ENCODE measurements at regions not wholly inside any gene's neighbourhood (a gene's known extent, or its start where the extent isn't known, plus 50 kb on each side); places are given as distances from the start of the nearest gene placed in this dataset.

DNA sequence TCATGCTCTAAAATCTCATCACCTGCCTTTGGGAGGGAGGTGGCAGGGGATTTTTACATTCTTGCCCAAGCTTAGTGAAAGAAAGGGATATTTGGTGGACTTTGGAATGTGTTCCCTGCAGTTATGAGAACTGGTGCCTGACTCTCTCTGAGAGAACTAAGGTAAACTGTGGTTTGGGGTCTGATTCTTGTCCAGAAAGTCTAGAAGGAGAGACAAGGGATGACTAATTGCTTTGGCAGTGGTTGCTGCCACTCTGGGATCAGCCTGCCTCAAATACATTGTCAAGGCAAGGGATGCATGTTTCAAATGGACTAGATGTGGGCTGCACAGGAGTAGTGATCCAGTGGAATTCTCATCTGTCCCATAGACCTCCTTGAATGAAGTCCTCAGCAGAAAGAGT lies 115.2 kb downstream of the DDIT4L start:
- Histone ChIP-seq H3K4me2 (ENCODE audit: low read length) (no peak overlapping the region), H2BK120ac (ENCODE audit: insufficient read depth, low read length, poor library complexity) (no peak overlapping the region), H3K9ac (ENCODE audit: low read length) (no peak overlapping the region), H3K14ac (ENCODE audit: low read length) (no peak overlapping the region), H2AK5ac (ENCODE audit: low read length) (no peak overlapping the region), H3K27me3 (ENCODE audit: insufficient read depth, low read length) (no peaks in the 10 kb centered on the region), H3K23ac (ENCODE audit: low read length) (peak overlapping the region; percentile 43), H4K91ac (ENCODE audit: low read depth, low read length) (no peak overlapping the region), H3K18ac (ENCODE audit: low read length) (no peak overlapping the region), H4K12ac (ENCODE audit: low read depth, low read length) (no peak overlapping the region), H4K8ac (ENCODE audit: low read depth, low read length) (no peak overlapping the region), H3K36me3 (ENCODE audit: control insufficient read depth in 1 of 2, insufficient read depth in 2 of 2, low read length in 2 of 2) (no peaks in the 10 kb centered on the region), H3K79me1 (ENCODE audit: low read length) (no peaks in the 10 kb centered on the region), H3K4me3 (ENCODE audit: low read depth, low read length) (no peak overlapping the region), H3K9me3 (ENCODE audit: insufficient read depth, low read depth, low read length) (no peaks in the 10 kb centered on the region), H2AFZ (ENCODE audit: insufficient read depth, low read length, poor library complexity) (no peak overlapping the region), H2BK12ac (ENCODE audit: low read length) (no peak overlapping the region), H3K27ac (ENCODE audit: low read depth, low read length) (no peak overlapping the region), H2BK5ac (ENCODE audit: low read depth, low read length, poor library complexity) (no peak overlapping the region), H3K4me1 (ENCODE audit: control insufficient read depth in 1 of 2, insufficient read depth in 2 of 2, low read length in 2 of 2) (no peaks in the 10 kb centered on the region), H3K4ac (ENCODE audit: low read depth, low read length) (no peak overlapping the region), H3K79me2 (ENCODE audit: control insufficient read depth, insufficient read depth, low read length, poor library complexity) (no peaks in the 10 kb centered on the region)
- DNase-seq = no peak

GRCh38 chr4:100071506-100071905 lies 118.8 kb downstream of the DDIT4L start:
- Histone ChIP-seq H4K8ac (ENCODE audit: low read depth, low read length) (no peak overlapping the region), H3K23ac (ENCODE audit: low read length) (no peak overlapping the region), H3K79me2 (ENCODE audit: control insufficient read depth, insufficient read depth, low read length, poor library complexity) (no peaks in the 10 kb centered on the region), H3K4me3 (ENCODE audit: low read depth, low read length) (no peak overlapping the region), H3K9ac (ENCODE audit: low read length) (no peak overlapping the region), H3K79me1 (ENCODE audit: low read length) (no peaks in the 10 kb centered on the region), H3K9me3 (ENCODE audit: insufficient read depth, low read depth, low read length) (no peaks in the 10 kb centered on the region), H3K4ac (ENCODE audit: low read depth, low read length) (no peak overlapping the region), H3K36me3 (ENCODE audit: control insufficient read depth in 1 of 2, insufficient read depth in 2 of 2, low read length in 2 of 2) (no peaks in the 10 kb centered on the region), H3K27me3 (ENCODE audit: insufficient read depth, low read length) (no peaks in the 10 kb centered on the region), H2BK120ac (ENCODE audit: insufficient read depth, low read length, poor library complexity) (no peak overlapping the region), H4K91ac (ENCODE audit: low read depth, low read length) (no peak overlapping the region), H3K14ac (ENCODE audit: low read length) (no peak overlapping the region), H4K12ac (ENCODE audit: low read depth, low read length) (no peak overlapping the region), H3K27ac (ENCODE audit: low read depth, low read length) (no peak overlapping the region), H2AFZ (ENCODE audit: insufficient read depth, low read length, poor library complexity) (no peak overlapping the region), H3K4me1 (ENCODE audit: control insufficient read depth in 1 of 2, insufficient read depth in 2 of 2, low read length in 2 of 2) (no peaks in the 10 kb centered on the region), H2BK5ac (ENCODE audit: low read depth, low read length, poor library complexity) (no peak overlapping the region), H3K18ac (ENCODE audit: low read length) (no peak overlapping the region), H2AK5ac (ENCODE audit: low read length) (no peak overlapping the region), H2BK12ac (ENCODE audit: low read length) (no peak overlapping the region), H3K4me2 (ENCODE audit: low read length) (no peak overlapping the region)
- no CpG with 5 or more reads among the region's 3 CpGs for WGBS (ENCODE audit: extremely low coverage, insufficient coverage, insufficient read length)
- no peak for DNase-seq

- WGBS (ENCODE audit: extremely low coverage, insufficient coverage, insufficient read length) = no CpG with 5 or more reads among the region's 4 CpGs
Observed at GRCh38 chr4:100070868-100071267, 119.4 kb downstream of the DDIT4L start.

DNA sequence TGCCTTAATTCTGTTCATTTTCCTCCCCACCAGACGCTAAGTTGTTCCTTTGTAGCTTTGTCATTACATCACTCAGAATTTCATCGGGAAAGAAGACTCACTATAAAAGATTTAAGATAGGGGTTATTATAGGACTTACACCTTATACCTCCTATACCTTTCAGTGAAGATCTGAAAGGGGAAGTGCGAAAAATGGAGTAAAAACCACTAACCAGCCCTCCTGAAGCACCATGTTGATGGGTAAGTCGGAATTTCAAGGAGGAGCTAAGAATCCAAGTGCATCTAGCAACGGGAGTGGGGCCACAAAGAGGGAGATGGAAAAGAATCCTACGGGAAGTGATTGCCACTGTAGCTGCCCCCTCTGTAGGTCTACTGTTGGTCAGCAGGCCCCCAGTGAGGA lies 119.1 kb upstream of the H2AZ1 start:
- no peak for DNase-seq
- Histone ChIP-seq H3K4me2 (ENCODE audit: low read length) (no peak overlapping the region), H3K4me3 (ENCODE audit: low read depth, low read length) (no peak overlapping the region), H3K4ac (ENCODE audit: low read depth, low read length) (no peak overlapping the region), H2BK120ac (ENCODE audit: insufficient read depth, low read length, poor library complexity) (no peak overlapping the region), H3K79me1 (ENCODE audit: low read length) (no peaks in the 10 kb centered on the region), H3K23ac (ENCODE audit: low read length) (no peak overlapping the region), H3K4me1 (ENCODE audit: control insufficient read depth in 1 of 2, insufficient read depth in 2 of 2, low read length in 2 of 2) (no peaks in the 10 kb centered on the region), H3K36me3 (ENCODE audit: control insufficient read depth in 1 of 2, insufficient read depth in 2 of 2, low read length in 2 of 2) (no peaks in the 10 kb centered on the region), H2AFZ (ENCODE audit: insufficient read depth, low read length, poor library complexity) (no peak overlapping the region), H3K14ac (ENCODE audit: low read length) (no peak overlapping the region), H2AK5ac (ENCODE audit: low read length) (no peak overlapping the region), H4K91ac (ENCODE audit: low read depth, low read length) (no peak overlapping the region), H2BK5ac (ENCODE audit: low read depth, low read length, poor library complexity) (no peak overlapping the region), H3K79me2 (ENCODE audit: control insufficient read depth, insufficient read depth, low read length, poor library complexity) (no peaks in the 10 kb centered on the region), H4K12ac (ENCODE audit: low read depth, low read length) (no peak overlapping the region), H2BK12ac (ENCODE audit: low read length) (no peak overlapping the region), H4K8ac (ENCODE audit: low read depth, low read length) (no peak overlapping the region), H3K27ac (ENCODE audit: low read depth, low read length) (no peak overlapping the region), H3K18ac (ENCODE audit: low read length) (no peak overlapping the region), H3K27me3 (ENCODE audit: insufficient read depth, low read length) (no peaks in the 10 kb centered on the region), H3K9me3 (ENCODE audit: insufficient read depth, low read depth, low read length) (no peaks in the 10 kb centered on the region), H3K9ac (ENCODE audit: low read length) (no peak overlapping the region)
- WGBS (ENCODE audit: extremely low coverage, insufficient coverage, insufficient read length) = no CpG with 5 or more reads among the region's 6 CpGs

More at GRCh38 chr4:100070868-100071267, 119.4 kb downstream of the DDIT4L start:
- Histone ChIP-seq H2BK5ac (ENCODE audit: low read depth, low read length, poor library complexity) (no peak overlapping the region), H4K12ac (ENCODE audit: low read depth, low read length) (no peak overlapping the region), H3K4me3 (ENCODE audit: low read depth, low read length) (no peak overlapping the region), H2BK120ac (ENCODE audit: insufficient read depth, low read length, poor library complexity) (no peak overlapping the region), H2AK5ac (ENCODE audit: low read length) (no peak overlapping the region), H3K4me1 (ENCODE audit: control insufficient read depth in 1 of 2, insufficient read depth in 2 of 2, low read length in 2 of 2) (no peaks in the 10 kb centered on the region), H3K4ac (ENCODE audit: low read depth, low read length) (no peak overlapping the region), H3K18ac (ENCODE audit: low read length) (no peak overlapping the region), H3K23ac (ENCODE audit: low read length) (no peak overlapping the region), H2AFZ (ENCODE audit: insufficient read depth, low read length, poor library complexity) (no peak overlapping the region), H3K79me1 (ENCODE audit: low read length) (no peaks in the 10 kb centered on the region), H4K91ac (ENCODE audit: low read depth, low read length) (no peak overlapping the region), H3K36me3 (ENCODE audit: control insufficient read depth in 1 of 2, insufficient read depth in 2 of 2, low read length in 2 of 2) (no peaks in the 10 kb centered on the region), H3K9ac (ENCODE audit: low read length) (no peak overlapping the region), H2BK12ac (ENCODE audit: low read length) (no peak overlapping the region), H3K14ac (ENCODE audit: low read length) (no peak overlapping the region), H3K27ac (ENCODE audit: low read depth, low read length) (no peak overlapping the region), H3K79me2 (ENCODE audit: control insufficient read depth, insufficient read depth, low read length, poor library complexity) (no peaks in the 10 kb centered on the region), H4K8ac (ENCODE audit: low read depth, low read length) (no peak overlapping the region), H3K9me3 (ENCODE audit: insufficient read depth, low read depth, low read length) (no peaks in the 10 kb centered on the region), H3K27me3 (ENCODE audit: insufficient read depth, low read length) (no peaks in the 10 kb centered on the region), H3K4me2 (ENCODE audit: low read length) (no peak overlapping the region)
- no peak for DNase-seq

Measured in trophoblast cell (in vitro differentiated cells and primary cell).